Activated CD4-positive, alpha-beta memory T cell treated with anti-CD3 and anti-CD28 coated beads for 36 hours (primary cell): ENCODE measurements at regions not wholly inside any gene's neighbourhood (a gene's known extent, or its start where the extent isn't known, plus 50 kb on each side); places are given as distances from the start of the nearest gene placed in this dataset.

Source experiments
- CTCF ChIA-PET: fragments of 350-600 bp; sonication (Branson Sonifier 250); formaldehyde crosslinking; loops from one replicate; lab custom pipeline; 2021; ENCODE audit warnings: antibody characterized with exemption, inconsistent platforms; lab: Charles Lee
- POLR2A ChIA-PET: fragments of 350-600 bp; sonication (Branson Sonifier 250); formaldehyde crosslinking; loops from one replicate; lab custom pipeline; 2021; ENCODE audit warnings: antibody characterized with exemption; lab: Charles Lee
- DNase-seq: peaks from one replicate; pipeline ENCODE4 v3.0.0-alpha.2; 2020
- H3K27ac Mint-ChIP-seq: one replicate; pipeline ENCODE4 v1.8.0; 2021; ENCODE audit warnings: mixed read lengths
- H3K27me3 Mint-ChIP-seq: one replicate; pipeline ENCODE4 v1.8.0; 2021; ENCODE audit warnings: mixed read lengths
- H3K36me3 Mint-ChIP-seq: one replicate; pipeline ENCODE4 v1.8.0; 2021; ENCODE audit warnings: mixed read lengths
- H3K4me1 Mint-ChIP-seq: one replicate; pipeline ENCODE4 v1.8.0; 2021; ENCODE audit warnings: low read depth, mixed read lengths
- H3K4me3 Mint-ChIP-seq: one replicate; pipeline ENCODE4 v1.8.0; 2021; ENCODE audit warnings: mild to moderate bottlenecking, mixed read lengths
- H3K9me3 Mint-ChIP-seq: one replicate; pipeline ENCODE4 v1.8.0; 2021; ENCODE audit warnings: mixed read lengths
- intact Hi-C: fragments of 100-400 bp; cut with micrococcal nuclease; formaldehyde crosslinking; loops from one replicate; pipeline ENCODE4 v1.15.1; 2023

- Mint-ChIP-seq H3K9me3 (no peaks in the 10 kb centered on the region), H3K27me3 (no peaks in the 10 kb centered on the region), H3K27ac (no peak overlapping the region), H3K4me3 (no peak overlapping the region), H3K4me1 (no peaks in the 10 kb centered on the region), H3K36me3 (no peaks in the 10 kb centered on the region)
- CTCF ChIA-PET = no interaction called here
- no peak for DNase-seq
- POLR2A ChIA-PET = no interaction called here
- intact Hi-C loops = no loop called here
These were observed 614.1 kb upstream of the NECTIN3 start for GRCh38 chr3:110457508-110457907.

DNA sequence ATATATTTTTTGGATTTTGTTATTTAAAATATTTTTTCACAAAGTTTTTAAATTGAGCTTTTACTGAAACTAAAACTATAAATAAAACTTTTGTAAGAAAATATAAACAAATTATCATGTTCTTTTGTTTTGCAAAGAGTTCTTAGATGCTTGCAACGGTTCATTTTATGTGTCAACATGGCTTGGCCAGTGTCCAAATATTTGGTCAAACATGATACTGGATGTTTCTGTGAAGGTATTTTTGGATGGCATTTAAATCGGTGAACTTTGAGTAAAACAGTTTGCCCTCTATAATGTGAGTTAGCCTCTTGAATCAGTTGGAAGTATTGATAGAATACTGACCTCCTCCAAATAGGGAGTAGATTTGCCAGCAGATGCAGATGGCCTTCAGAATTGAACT lies 612.6 kb upstream of the NECTIN3 start:
- CTCF ChIA-PET = no interaction called here
- Mint-ChIP-seq H3K27me3 (no peaks in the 10 kb centered on the region), H3K9me3 (no peaks in the 10 kb centered on the region), H3K4me3 (no peak overlapping the region), H3K27ac (no peak overlapping the region), H3K36me3 (no peaks in the 10 kb centered on the region), H3K4me1 (no peaks in the 10 kb centered on the region)
- intact Hi-C loops = no loop called here
- POLR2A ChIA-PET = no interaction called here
- no peak for DNase-seq

DNA sequence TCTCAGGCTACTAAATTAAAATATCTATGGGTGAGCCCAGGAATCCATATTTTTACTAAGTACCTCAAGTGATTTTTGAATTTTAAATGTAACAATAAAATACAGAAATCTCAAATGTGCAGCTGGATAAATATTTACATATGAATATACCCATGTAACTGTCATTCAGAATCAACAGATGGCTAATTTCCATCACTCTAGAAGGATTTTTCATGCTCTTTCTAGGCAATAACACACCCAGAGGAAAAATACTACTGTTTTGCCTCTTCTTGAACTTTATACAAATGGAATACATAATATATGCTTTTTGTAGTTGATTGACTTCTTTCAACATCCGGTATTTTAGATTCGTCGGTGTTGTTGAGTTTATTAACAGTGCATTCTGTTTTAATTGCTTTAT lies 601.3 kb upstream of the NECTIN3 start:
- Mint-ChIP-seq H3K36me3 (no peaks in the 10 kb centered on the region), H3K27me3 (peaks cover 10% of the 10 kb centered on the region), H3K4me1 (no peaks in the 10 kb centered on the region), H3K4me3 (no peak overlapping the region), H3K9me3 (no peaks in the 10 kb centered on the region), H3K27ac (no peak overlapping the region)
- ChIA-PET CTCF (no interaction called here), POLR2A (no interaction called here)
- intact Hi-C loops = no loop called here
- no peak for DNase-seq

DNA sequence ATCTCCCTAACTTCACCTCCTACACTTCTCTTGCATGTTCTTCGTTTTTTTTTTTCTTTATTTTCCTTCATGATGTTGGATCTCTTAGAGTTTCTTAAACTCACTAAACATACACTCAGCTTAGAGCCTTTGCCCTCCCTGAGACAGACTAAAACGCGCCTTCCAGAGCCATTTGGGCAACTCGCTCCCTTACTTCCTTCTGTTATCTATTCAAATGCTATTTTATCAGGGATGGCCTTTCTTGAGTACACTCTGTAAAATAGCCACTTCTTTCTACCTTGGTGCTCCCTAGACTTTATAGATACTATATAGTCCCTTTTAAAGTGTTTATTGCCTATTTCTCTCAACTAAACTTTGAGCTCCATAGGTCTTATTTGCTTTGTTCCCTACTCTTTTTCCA lies 598.2 kb upstream of the NECTIN3 start:
- peaks cover 4% of the 10 kb centered on the region for H3K27me3 Mint-ChIP-seq
- intact Hi-C loops = no loop called here
- H3K4me1 Mint-ChIP-seq = no peaks in the 10 kb centered on the region
- no peak overlapping the region for H3K4me3 Mint-ChIP-seq
- POLR2A ChIA-PET = no interaction called here
- H3K27ac Mint-ChIP-seq = no peak overlapping the region
- DNase-seq = no peak
- H3K9me3 Mint-ChIP-seq = no peaks in the 10 kb centered on the region
- CTCF ChIA-PET = no interaction called here
- H3K36me3 Mint-ChIP-seq = no peaks in the 10 kb centered on the region

DNA sequence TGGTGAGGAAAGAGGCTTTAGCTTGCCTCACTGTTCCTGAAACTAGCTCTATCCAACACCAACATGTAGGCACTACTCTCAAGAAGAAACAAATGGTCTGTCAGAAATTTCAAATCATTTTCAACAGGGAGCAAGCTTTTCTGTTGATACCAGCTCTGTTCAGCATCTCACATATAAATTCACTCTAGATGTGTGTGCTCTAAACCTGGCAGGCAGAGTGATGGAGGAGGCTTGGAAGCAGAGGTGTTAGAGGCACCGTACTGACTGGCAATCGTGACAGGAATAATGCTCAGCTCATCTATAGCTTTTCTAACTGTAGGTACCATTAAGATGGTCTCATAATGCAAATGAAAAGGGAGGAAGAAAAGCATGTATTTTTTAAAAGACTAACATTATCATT lies 597.2 kb upstream of the NECTIN3 start:
- no peak for DNase-seq
- Mint-ChIP-seq H3K4me1 (no peaks in the 10 kb centered on the region), H3K9me3 (no peaks in the 10 kb centered on the region), H3K4me3 (no peak overlapping the region), H3K27me3 (peaks cover 6% of the 10 kb centered on the region), H3K36me3 (no peaks in the 10 kb centered on the region), H3K27ac (no peak overlapping the region)
- POLR2A ChIA-PET = no interaction called here
- CTCF ChIA-PET = no interaction called here
- intact Hi-C loops = no loop called here

DNA sequence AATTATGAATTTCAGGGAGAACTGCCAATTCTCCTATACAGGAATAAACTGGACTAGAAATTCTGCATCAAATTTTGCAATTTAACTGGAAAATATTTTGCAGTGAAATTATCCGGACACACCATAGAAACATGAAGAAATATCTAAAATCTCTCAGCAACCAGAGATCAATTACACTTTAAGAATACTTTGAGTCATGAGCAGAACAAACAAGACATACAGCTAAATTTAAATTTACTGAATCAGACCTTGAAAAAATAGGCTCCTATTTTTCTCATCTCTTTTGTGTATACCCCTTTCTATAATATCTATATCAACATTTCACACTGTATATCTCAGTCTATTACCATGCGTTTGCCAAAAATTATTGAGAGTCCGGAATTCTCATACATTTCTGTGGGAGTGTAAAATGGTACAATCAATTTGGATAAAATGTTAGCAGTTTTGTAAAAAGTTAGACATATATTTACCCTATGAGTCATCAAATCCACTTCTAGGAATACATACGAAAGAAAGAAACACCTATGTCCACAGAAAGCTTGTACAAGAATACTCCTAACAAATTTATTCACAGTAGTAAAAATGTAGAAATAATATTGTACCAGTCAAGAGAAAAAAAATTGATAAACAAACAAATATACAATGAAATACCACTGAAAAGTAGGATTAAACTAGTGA lies 593.1 kb upstream of the NECTIN3 start:
- no peak overlapping the region for H3K27ac Mint-ChIP-seq
- CTCF ChIA-PET = no interaction called here
- H3K27me3 Mint-ChIP-seq = peaks cover 6% of the 10 kb centered on the region
- POLR2A ChIA-PET = no interaction called here
- no peaks in the 10 kb centered on the region for H3K36me3 Mint-ChIP-seq
- H3K4me1 Mint-ChIP-seq = no peaks in the 10 kb centered on the region
- H3K9me3 Mint-ChIP-seq = peaks cover 6% of the 10 kb centered on the region
- DNase-seq = no peak
- intact Hi-C loops = no loop called here
- H3K4me3 Mint-ChIP-seq = no peak overlapping the region

DNA sequence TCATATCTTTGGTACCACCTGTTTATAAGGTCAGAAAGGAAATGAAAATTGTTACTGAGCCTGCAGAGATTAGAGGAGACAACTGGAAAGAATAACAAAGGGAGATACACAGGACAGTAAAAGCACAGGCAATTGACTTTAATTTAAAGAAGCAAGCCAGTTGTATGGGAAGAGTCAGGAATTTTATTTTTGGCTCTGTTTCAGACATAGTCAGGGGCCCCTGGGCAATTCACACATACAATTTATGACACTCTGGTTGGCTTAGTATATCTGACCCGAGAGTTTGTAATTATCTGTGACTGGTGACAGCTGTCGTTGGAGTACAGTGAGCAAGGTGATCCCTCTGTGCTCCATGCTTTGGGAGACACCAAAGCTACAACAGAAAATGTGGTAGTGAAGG lies 591.9 kb upstream of the NECTIN3 start:
- ChIA-PET POLR2A (no interaction called here), CTCF (no interaction called here)
- Mint-ChIP-seq H3K4me3 (no peak overlapping the region), H3K4me1 (no peaks in the 10 kb centered on the region), H3K36me3 (no peaks in the 10 kb centered on the region), H3K27me3 (peaks cover 6% of the 10 kb centered on the region), H3K27ac (no peak overlapping the region), H3K9me3 (peaks cover 12% of the 10 kb centered on the region)
- DNase-seq = no peak
- intact Hi-C loops = no loop called here

DNA sequence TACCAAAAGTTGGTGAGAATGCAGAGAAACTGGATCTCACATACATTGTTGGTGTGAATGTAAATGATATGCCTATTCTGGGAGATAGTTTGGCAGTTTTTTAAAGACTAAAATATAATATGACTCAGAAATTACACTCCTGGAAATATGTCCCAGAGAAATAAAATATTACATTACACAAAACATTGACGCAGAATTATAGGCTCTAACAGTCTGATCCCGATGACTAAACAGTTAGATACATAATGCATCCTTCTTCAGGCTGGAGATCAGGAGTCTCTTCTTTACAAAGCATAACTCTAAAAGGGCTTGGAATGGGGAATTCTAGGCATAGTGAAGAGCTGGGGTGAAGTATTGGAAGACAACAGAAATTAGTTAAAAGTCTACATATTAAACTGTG lies 586.2 kb upstream of the NECTIN3 start:
- no peak overlapping the region for H3K4me3 Mint-ChIP-seq
- H3K4me1 Mint-ChIP-seq = no peaks in the 10 kb centered on the region
- CTCF ChIA-PET = no interaction called here
- no peak for DNase-seq
- intact Hi-C loops = no loop called here
- H3K36me3 Mint-ChIP-seq = no peaks in the 10 kb centered on the region
- no peak overlapping the region for H3K27ac Mint-ChIP-seq
- POLR2A ChIA-PET = no interaction called here
- H3K9me3 Mint-ChIP-seq = peaks cover 47% of the 10 kb centered on the region
- H3K27me3 Mint-ChIP-seq = peaks cover 1% of the 10 kb centered on the region

GRCh38 chr3:110487840-110488239 lies 583.8 kb upstream of the NECTIN3 start:
- POLR2A ChIA-PET = no interaction called here
- Mint-ChIP-seq H3K9me3 (peaks cover 43% of the 10 kb centered on the region), H3K36me3 (no peaks in the 10 kb centered on the region), H3K4me1 (no peaks in the 10 kb centered on the region), H3K27me3 (peaks cover 1% of the 10 kb centered on the region), H3K4me3 (no peak overlapping the region), H3K27ac (no peak overlapping the region)
- intact Hi-C loops = no loop called here
- CTCF ChIA-PET = no interaction called here
- no peak for DNase-seq

DNA sequence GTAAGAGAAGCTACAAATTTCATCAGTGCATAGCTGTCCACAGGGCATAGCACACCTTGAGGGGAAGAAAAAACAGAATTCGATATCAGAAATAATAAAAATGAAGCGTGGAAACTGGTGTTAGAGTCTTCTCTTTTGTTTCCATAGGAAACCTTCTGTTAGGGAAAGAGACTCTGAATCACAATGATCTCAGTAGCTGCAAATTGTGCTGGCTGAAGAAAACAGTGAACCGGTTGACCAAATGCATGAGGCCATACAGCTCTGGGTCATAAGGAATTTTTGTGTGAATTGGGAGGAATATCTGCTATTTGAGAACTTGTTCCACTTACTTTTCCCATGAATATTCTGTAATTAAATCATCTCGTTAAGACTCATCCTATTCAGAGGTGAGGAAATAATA lies 580.2 kb upstream of the NECTIN3 start:
- intact Hi-C loops = no loop called here
- H3K36me3 Mint-ChIP-seq = no peaks in the 10 kb centered on the region
- H3K27ac Mint-ChIP-seq = no peak overlapping the region
- peaks cover 1% of the 10 kb centered on the region for H3K27me3 Mint-ChIP-seq
- DNase-seq = no peak
- H3K4me1 Mint-ChIP-seq = no peaks in the 10 kb centered on the region
- H3K4me3 Mint-ChIP-seq = no peak overlapping the region
- ChIA-PET POLR2A (no interaction called here), CTCF (no interaction called here)
- H3K9me3 Mint-ChIP-seq = peaks cover 27% of the 10 kb centered on the region

DNA sequence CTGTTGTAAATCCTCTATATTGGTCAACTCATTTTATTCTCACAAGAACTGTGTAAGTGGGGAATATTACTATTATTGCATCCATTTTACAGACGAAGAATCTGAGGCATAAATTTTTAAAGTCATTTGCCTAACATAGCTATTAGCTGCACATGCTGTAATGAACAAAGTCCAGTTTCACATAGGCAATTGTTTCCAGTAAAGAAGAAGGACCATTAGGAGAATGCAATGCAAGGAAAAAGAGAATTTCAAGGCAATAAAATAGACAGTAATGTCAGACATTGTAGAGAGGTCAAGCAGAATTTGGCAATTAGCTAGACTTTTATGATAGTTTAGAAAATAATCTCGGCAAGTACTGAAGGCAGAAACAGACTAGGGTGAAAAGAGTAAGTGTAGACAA lies 578.7 kb upstream of the NECTIN3 start:
- intact Hi-C loops = no loop called here
- no peaks in the 10 kb centered on the region for H3K36me3 Mint-ChIP-seq
- no peak overlapping the region for H3K4me3 Mint-ChIP-seq
- POLR2A ChIA-PET = no interaction called here
- H3K27me3 Mint-ChIP-seq = peaks cover 1% of the 10 kb centered on the region
- H3K9me3 Mint-ChIP-seq = peaks cover 13% of the 10 kb centered on the region
- no peak overlapping the region for H3K27ac Mint-ChIP-seq
- DNase-seq = no peak
- no peaks in the 10 kb centered on the region for H3K4me1 Mint-ChIP-seq
- CTCF ChIA-PET = interaction anchor here (0.6 kb wide), 1 partner anchor 24 kb away, joined by 3 read pairs; no protein-coding TSS in a partner anchor

DNA sequence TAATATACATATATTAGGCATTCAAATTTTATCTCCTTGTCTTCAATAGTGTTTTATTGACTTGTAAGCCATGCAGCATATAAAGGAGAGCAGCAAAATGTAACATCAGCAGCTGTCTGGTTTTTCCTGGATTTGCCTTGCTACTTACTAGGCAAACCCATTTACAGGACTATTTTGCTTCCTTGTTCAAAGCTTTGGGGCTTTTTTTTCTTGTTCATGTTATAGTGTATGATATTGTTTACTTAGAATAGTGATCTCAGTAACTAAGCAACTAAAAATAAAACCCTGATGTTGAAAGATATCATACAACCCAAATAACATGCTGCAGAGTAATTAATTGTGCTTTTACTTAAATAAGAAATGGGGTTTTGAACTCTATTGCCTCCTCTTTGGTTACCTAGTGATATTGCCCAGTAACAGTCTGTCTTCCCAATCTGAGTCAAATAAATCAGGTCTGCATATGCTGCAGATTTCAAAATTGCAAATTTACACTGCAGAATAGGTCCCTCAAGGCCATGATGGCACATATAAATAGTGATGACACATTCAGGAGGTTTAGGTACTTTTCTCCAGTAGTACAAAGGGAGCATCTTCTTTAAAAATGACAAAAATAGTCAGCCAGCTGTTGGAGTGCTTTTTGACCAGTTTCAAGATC lies 578.1 kb upstream of the NECTIN3 start:
- CTCF ChIA-PET = no interaction called here
- POLR2A ChIA-PET = no interaction called here

GRCh38 chr3:110494093-110494490 lies 577.5 kb upstream of the NECTIN3 start:
- peaks cover 3% of the 10 kb centered on the region for H3K9me3 Mint-ChIP-seq
- intact Hi-C loops = no loop called here
- H3K4me3 Mint-ChIP-seq = no peak overlapping the region
- no peaks in the 10 kb centered on the region for H3K4me1 Mint-ChIP-seq
- DNase-seq = no peak
- peaks cover 1% of the 10 kb centered on the region for H3K27me3 Mint-ChIP-seq
- POLR2A ChIA-PET = no interaction called here
- H3K36me3 Mint-ChIP-seq = no peaks in the 10 kb centered on the region
- H3K27ac Mint-ChIP-seq = no peak overlapping the region
- CTCF ChIA-PET = no interaction called here

More for the DNA sequence above, 578.1 kb upstream of the NECTIN3 start:
- peaks cover 8% of the 10 kb centered on the region for H3K9me3 Mint-ChIP-seq
- no peaks in the 10 kb centered on the region for H3K36me3 Mint-ChIP-seq
- H3K27me3 Mint-ChIP-seq = peaks cover 1% of the 10 kb centered on the region
- H3K4me1 Mint-ChIP-seq = no peaks in the 10 kb centered on the region
- intact Hi-C loops = no loop called here
- H3K27ac Mint-ChIP-seq = no peak overlapping the region
- H3K4me3 Mint-ChIP-seq = no peak overlapping the region
- no peak for DNase-seq
